NCI-H187 treated with DMSO at 0.1 percent for 48 hours (cell line): ENCODE measurements at regions not wholly inside any gene's neighbourhood (a gene's known extent, or its start where the extent isn't known, plus 50 kb on each side); places are given as distances from the start of the nearest gene placed in this dataset.

Experiments
- DNase-seq: peaks from one replicate; lab custom pipeline; 2025; lab: John Stamatoyannopoulos, UW

DNA sequence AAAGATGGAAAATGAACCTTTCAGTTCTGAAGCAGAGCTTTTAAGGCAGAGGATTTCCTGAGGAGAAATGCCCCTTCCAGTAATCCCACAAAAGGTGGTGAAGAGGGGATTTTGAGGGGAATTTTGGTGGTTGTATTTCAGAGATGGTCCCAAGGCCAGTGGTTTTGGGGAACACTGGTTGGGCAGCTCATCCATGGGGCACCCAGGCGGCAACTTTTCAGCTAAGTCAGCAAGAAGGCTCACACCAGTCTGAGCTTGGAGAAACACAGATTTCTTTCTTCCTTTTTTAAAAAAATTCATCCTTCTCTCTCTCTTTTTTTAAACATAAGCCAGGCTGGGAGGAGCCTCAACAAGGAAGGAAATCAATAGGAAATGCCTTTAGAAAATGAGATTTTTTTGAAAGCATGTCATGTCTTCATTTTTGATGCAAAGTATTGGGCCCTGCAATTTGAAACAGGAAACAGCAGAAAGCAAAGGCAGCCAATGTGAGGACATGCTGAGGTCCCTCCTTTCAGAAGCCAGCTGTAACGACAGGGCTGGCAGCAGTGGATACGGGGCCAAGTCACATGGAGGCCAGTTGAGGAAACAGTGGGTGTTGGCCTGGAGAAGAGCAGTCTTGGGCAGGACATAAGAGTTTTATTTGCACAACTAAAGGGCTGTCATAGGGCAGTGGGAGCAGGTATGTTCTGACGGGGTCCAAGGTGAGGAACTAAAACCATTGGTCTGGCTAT lies 155.3 kb upstream of the KLF4 start:
- no peak for DNase-seq

DNA sequence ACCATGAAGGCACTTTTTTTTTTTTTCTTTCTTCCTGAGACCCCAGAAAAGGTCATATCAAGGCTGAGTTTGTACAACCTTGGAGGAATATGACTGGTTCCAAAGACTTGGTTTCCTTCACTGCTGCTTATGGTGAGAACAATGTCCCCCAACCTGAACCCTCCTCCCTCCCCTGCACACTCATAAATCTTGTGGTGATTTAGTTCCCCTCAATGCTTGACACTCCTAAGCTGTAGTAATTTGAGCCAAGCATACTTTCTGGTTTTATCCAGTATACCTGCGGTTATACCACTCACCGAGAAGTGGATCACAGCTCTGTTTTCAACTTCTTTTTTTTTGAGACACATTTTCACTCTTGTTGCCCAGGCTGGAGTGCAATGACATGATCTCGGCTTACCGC lies 149.9 kb upstream of the KLF4 start:
- peak; percentile 49 for DNase-seq

DNA sequence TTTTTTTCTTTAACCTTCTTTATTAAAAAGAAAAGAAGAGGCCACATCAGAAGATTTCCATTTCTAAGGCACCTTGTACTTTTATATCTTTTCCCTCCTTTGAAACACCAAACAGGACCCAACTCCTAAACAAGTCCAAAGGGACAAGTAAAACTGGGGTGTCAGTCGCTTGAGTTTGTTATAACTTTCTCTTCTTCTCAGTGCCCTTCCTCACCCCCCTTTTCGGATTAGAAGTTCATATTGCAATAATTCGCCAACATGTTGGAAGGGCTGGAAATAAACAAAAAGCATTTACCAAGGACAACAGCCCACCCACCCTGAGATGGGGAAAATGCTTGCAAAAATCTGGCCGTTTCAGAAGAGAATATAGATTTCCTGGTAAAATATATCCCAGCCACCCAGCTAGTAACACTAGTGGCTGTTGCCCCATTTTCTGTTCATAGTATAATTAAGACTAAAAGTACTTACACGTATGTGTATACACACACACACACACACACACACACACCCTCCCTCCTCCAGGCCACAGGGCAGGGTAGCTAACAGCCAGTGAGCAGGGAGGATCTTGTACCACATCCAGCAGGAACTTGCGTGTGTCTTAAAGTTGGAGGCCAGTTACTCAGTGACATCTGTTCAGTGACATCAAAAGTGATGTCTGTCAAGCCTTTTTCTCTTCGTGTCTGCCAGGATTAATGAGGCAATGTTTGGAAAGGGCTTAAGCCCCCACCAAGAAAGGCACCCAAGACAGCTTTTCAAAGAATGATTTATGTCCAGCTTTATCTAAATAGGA lies 149.1 kb upstream of the KLF4 start:
- DNase-seq, result peak; percentile 34

DNA sequence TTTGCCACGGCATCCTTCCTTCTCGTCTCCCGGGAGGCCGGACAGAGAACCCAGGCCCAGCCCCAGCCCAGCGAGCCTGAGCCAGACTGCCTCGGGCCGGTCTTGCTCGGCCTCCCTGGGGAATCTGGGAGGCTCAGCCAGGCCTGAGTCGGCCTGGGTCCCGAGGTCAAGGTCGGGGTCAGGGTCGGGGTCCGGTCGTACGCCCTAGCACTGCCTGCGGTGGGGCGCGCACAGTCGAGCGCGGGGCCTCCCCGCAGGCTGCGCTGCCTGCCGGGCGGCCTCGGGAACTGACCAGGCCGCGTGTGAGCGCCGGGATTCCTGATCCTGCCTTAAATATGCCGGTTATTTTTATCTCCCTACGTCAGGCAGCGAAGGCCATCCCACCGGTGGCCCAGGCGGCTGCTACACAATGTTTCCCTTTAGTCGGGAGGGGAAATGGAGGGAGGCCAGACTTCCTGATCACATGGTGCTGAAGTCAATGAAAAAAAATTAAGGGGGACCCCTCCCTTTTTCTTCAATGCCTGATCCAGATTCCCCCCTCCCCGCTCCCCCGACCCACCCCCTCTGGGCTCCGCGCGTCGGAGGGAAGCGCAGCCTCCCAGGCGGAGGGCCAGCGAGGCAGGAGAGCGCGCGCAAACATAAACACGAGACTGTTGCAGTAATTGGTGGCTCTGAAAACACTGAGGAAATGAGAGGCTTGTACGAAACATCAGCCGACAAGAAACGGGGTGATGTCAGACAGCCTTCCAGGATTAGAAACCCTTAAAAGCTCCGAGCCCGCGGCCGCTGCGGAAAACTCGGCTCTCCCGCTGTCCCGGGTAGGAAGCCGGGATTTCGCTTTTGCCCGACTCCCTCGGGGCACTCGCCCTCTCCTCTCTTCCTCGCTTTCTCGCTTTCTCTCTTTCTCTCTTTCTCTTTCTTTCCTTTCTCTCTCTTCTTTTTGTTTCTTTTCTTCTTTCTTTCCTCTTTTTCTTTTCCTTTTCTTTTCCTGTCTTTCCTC lies 148.2 kb upstream of the KLF4 start:
- DNase-seq, result no peak

DNA sequence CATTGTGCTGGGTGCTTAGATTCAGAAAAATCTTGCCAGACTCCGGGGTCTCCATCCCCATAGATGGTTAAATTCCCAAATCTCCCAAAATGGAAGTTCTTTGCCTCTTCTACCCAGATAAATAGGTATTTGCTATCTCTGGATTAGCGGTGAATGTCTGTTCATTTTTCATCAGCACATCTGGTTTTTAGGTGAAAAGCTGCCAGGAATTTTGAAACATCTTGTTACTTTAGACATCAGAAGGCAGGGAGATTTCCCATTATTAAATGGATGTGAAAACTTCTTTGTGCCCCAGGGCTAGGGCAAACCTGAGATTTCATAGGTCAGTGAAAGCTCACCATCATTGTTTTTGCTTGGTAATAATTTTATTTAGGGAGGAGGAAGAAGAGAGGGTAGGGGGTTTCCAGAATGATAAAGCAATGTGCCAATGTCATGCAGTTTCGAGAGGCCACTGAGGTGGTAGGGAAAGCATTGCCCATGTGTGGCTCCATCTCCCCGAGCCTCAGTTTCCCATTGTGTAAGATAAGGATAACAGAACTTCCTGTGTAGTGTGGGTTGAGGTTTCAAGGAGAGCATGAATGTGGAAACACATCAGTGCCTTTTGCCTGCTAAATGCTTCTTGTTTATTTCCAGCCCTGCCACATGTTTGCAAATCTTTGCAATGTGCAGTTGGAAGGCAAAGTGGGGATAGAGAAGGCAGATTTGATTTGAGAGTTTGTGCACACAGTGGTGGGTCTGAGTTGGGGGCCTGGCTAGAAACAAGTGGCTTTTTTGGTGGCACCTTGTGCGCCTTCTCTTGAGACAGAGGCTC lies 147.2 kb upstream of the KLF4 start:
- no peak for DNase-seq

DNA sequence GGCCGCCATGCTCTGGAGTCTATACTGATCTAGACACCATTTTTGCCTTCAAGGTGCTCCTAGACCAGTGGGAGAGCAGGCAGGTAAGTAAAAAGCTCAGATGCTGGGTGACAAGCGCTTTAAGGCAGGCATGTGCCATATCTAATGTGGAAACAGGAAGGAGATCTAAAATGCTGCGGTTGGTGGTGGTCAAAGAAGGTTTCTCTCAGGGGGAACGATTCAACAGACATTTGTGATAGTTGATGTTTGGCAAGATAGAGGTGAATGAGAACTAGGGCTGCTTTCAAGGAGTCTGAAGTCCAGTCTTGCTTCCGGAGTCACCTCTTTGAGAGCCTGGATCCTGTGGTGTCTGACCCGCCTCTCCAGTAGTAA lies 146.2 kb upstream of the KLF4 start:
- no peak for DNase-seq

DNA sequence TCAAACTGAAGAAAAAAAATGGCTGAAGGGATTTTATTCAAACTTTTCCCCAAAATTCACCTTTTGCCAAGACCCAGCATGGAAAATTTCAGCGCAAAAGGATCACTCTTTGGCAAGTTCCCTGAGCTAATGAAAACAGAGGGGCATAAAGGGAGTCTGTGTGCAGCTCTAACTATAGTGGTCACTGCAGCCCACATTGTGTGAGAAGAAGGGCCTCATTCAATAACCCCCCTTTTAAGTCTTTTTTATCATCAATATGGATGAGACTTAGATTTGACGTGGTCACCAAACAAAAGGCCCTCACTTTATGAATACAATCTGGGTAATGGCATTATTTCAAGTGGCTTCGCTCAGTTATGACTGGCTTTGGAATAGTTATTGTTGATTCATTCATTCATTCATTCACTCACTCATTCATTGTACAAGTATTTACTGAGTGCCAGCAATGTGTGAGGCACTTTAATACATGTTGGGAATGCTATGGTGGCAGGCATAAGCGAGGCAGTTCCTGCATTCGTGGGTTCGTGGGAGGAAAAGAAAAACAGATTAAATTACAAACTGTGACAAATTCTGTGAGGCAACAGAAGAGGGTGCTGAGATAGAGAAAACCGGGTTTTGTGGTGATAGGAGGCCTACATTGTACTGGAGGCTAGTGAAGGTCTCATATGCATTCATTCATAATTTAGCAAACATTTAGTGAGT lies 145.7 kb upstream of the KLF4 start:
- DNase-seq, result no peak

DNA sequence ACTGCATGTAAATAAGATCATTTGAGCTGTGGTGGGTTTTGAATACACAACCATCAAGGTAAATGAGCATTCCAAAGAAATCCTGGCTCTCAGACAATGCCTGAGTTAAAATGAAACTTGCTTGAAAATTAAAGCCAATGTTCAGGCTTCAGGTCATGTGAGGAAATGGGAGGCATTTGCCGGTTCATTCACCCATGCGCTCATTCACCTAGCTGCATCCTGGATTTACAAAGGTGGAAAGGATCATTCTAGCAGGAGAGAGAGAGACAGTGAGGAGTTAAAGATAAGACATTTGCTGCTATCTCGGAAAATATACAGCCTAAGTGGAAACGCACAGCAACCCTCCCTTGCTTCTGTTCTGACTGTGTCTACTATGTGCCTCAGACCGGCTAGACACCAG lies 143.8 kb upstream of the KLF4 start:
- no peak for DNase-seq

DNA sequence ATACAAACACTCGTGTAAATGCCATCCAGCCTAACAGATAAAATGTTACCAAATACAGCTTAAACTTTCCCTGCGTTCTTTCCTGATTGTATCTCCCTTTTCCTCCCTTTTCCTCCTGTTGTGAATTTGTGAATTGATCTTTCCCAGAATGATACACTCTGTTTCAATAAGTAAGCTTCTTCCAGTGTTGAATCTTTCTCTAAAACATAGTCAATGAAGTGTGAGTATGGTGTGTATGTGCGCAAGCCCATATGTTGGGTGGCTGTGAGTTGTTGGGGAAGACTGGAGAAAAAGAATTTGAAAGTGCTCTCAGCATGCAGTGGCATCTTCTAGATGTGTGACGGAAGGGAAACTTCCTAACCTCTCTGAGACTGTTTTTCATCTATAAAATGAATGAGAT lies 143.1 kb upstream of the KLF4 start:
- no peak for DNase-seq

DNA sequence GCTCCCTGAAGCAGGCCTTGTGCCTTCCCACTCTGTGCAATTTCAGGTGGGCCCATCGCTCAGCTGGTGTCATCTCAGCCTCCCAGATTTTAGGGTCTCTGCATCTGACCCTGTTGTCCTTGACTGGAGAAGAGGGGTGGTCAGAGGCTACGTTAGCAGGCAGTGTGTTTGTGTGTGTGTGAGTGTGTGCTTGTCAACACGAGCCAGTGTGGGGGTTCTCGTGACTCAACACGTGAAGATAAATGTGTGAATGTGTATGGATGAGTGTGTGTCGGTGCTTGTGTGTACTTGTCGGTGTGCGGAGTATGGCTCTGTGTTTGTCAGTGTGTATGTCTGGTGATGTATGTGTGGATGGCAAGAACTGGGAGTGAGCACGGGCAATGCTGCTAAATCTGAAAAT lies 142.6 kb upstream of the KLF4 start:
- DNase-seq, result no peak

DNA sequence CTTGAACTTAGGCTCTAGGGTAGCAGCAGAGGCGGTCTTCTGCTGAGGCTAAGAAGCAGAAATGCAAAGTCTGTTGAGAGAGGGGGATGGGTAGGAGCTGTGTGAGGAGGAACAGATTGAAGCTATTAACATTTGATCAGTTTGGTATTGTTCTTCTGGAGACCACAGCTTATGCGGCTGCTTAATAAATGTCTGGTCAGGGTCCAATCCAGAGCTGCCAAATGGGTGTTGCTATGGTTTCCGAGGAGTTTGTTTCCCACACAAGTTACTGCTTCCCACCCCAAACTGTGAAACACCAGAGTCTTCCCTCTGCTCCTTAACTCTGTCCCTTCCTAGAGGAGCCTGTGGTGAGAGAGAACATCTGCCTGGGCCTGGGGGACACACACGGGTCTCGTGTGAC lies 142.2 kb upstream of the KLF4 start:
- no peak for DNase-seq

DNA sequence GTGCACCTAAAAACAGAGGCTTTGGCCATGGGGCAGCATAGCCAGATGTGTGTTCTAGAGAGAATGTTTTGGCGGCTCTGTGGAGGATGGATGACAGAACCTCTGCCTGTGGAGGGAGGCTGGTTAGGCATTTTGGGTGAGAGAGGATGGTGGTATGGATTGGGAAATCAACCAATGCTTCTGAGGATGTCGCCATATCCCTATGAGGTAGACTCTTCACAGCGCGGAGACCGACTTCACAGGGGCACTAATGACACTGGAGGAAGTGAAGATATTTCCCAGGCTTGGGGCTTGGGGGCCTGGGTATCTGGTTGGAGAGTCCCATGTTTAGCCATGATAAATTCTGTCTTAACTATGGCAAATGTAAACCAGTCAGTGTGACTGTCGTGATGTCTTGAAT lies 140.6 kb upstream of the KLF4 start:
- DNase-seq, result no peak

DNA sequence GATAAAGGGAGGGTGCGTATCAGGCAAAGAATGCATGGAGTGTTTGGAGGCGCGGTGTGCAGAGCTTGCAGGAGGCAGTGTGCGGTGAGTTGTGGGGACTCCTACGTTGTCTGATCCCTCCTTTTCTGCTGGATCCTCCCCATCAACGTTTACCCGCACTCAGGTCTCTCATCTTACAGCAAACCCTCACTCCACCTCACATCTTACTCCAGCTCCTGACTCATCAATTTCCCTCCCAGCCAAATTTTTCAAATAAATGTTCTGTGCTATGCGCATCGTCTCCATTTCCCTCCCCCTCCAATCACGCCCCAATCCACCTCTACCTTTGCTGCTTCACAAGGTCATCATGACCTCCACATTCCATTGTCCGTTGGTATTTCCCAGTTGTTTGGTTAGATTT lies 138.9 kb upstream of the KLF4 start:
- no peak for DNase-seq

DNA sequence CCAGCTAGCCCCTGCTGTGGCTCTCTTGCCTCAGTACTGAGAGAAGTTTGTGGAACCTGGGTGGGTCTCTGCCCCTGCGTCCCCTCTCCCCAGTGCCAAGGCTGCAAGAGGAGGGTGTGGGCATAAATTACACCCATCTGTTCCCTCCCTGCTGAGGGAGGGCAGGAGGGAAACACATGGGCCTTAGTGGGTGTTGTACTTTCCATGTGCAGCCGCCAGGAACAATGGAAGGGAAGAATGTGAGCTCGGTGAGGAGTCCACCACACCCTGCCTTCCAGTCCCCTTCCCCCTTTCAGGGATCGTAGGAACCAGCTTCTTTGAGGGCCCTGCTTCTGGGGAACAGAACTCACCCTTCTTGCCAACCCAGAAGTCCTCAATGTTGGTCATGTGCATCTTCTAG lies 138.2 kb upstream of the KLF4 start:
- no peak for DNase-seq

DNA sequence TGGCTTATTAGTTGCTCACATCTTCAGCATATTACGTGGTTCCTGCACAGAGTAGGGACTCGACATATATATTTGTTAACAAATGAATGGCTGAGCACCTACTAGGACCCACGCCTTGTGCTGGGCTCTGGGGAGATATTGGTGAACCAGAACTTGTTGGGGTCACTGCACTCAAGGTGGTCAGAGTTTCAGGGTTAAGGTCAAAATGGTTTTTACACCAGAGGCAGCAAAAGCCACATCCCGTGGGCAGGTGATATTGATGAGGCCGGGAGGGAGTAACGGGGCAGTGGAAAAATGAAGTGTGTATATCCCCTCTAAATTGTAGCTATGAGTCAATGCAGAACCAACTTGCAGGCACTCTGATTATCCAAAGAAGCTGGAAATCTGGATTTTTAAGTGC lies 136.5 kb upstream of the KLF4 start:
- DNase-seq, result no peak

DNA sequence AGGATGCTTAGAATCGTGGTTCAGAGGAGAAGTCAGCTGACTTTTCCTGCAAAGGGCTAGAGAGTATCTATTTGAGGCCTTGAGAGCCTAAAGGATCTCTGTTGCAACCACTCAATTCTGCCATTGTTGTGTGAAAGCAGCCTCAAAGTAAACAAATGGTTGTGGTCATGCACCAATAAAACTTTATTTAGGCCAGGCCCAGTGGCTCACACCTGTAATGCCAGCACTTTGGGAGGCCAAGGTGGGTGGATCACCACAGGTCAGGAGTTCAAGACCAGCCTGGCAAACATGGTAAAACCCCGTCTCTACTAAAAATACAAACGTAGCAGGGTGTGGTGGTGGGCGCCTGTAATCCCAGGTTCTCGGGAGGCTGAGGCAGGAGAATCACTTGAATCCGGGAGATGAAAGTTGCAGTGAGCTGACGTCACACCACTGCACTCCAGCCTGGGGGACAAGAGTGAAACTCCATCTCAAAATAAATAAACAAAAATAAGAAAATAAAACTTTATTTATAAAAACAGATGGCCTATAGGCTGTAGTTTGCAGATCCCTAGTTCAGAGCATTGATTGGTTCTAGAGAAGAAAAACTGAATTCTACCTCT lies 135.9 kb upstream of the KLF4 start:
- DNase-seq, result no peak

DNA sequence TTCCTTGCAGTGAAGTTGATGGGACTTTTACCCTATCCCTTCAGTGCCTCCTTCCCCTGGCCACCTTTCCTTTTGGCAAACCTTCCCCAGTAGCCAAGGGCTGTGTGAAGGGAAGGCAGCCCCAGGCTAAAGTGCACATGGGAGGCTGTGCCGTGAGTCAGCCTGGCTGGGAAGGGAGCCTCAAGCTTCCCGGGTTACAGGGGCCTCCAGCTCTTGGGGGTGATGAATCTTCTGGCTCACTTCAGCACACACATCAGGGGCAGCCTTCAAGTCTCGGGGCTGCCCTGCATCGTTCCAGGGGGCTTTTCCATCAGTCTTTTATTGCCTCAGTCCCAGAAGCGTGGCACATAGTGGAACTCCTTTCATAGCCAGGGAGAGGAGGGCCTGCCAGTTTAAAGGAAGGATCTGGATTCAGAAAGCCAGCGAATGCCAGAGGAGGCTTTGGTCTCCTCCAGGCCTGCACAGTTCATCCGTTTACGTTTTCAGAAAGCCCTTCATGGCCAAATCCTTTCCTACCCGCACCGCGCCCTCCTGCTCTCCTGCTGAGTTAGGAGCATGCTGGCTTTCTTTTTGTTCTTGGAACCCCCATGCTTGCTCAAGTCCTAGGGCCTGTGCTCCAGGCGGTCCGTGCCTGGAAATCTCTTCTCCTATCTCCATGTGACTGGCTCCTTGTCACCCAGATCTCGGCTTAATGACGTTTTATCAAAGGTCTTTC lies 134.8 kb upstream of the KLF4 start:
- DNase-seq, result no peak

DNA sequence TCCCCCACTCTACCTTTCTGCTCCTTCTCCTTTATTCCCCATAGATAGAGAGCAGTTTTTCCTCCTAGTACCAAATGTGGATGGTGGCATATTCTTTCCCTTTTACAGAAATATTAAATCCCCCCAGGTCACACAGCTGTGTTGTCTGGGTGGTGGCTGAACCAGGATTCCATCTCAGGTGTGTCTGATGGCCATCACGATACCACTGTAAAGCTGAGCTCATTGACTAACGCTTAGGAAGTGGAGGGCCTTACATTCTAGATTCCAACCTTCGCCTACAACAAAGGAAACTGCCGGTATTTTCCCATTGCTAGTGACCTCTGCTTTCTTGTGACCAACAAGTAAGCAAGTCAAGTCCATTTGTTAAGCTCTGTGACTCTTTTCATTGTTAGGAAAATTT lies 131.9 kb upstream of the KLF4 start:
- DNase-seq, result no peak

DNA sequence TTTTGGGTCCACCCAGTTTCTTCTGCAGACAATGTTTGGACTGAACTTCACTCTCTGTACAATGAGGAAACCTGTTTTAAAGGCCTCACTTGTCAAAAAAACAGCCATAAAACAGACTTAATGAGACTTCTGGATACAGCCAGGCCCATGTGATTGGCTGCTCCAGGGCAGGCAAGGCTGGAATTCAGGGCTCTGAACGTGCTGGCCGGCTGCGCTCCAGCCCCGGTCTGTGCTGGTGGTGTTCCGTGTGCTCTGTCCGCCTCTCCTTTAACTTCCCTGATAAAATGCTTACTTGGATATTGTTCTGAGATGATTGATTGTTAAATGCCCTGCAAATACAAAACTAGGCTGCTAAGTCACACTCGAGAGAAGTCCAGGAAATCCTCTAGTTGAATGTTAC lies 131.2 kb upstream of the KLF4 start:
- no peak for DNase-seq

DNA sequence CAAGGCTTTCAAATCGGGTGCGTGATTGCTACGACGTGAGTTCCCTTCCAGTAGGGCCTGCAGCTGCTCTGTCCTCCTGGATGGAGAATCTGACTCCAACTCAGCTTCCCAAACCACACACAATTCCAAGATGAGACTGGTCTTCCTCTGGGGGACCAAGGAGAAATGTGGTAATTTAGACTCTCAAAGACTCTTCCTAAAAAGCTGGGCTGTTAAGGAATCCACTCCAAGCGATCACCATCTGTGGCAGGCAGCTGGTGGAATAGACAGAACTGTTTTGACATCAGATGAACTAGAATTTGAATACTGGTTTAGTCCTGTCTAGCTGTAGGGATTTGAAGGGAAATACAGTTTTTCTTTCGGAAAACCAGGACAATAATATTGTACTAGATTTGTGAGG lies 130.7 kb upstream of the KLF4 start:
- DNase-seq, result no peak
